ENCODE measurements at regions not wholly inside any gene's neighbourhood (a gene's known extent, or its start where the extent isn't known, plus 50 kb on each side); places are given as distances from the start of the nearest gene placed in this dataset.

- peaks cover 21% of the 10 kb centered on the region for H3K9me3 Mint-ChIP-seq (ENCODE audit: unreplicated experiment)
- H3K4me1 Mint-ChIP-seq (ENCODE audit: low read depth, unreplicated experiment), result peaks cover 7% of the 10 kb centered on the region
- H3K36me3 Mint-ChIP-seq (ENCODE audit: insufficient read depth, unreplicated experiment), result no peaks in the 10 kb centered on the region
- intact Hi-C loops (cut with micrococcal nuclease; ENCODE audit: unreplicated experiment), result no loop called here
- no peak overlapping the region for H3K4me3 ChIP-seq (ENCODE audit: low read depth, low read length)
- peaks cover 4% of the 10 kb centered on the region; the same call in 1 of the 2 replicates for H3K9me3 ChIP-seq
- no peak overlapping the region for H3K27ac Mint-ChIP-seq (ENCODE audit: unreplicated experiment)
- TF ChIP-seq, protein P1, sequence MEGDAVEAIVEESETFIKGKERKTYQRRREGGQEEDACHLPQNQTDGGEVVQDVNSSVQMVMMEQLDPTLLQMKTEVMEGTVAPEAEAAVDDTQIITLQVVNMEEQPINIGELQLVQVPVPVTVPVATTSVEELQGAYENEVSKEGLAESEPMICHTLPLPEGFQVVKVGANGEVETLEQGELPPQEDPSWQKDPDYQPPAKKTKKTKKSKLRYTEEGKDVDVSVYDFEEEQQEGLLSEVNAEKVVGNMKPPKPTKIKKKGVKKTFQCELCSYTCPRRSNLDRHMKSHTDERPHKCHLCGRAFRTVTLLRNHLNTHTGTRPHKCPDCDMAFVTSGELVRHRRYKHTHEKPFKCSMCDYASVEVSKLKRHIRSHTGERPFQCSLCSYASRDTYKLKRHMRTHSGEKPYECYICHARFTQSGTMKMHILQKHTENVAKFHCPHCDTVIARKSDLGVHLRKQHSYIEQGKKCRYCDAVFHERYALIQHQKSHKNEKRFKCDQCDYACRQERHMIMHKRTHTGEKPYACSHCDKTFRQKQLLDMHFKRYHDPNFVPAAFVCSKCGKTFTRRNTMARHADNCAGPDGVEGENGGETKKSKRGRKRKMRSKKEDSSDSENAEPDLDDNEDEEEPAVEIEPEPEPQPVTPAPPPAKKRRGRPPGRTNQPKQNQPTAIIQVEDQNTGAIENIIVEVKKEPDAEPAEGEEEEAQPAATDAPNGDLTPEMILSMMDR (IDR thresholded peaks at IDR 0.05; ENCODE audit: insufficient read depth in 1 of 2, low read depth in 1 of 2, low read length in 1 of 2, severe bottlenecking in 1 of 2, unreplicated experiment in 1 of 2), result no peak
- no TSS peak for BruUV-seq (replicated peaks)
- no peak for DNase-seq
- ChIA-PET POLR2A (no interaction called here), CTCF (no interaction called here)
- H3K36me3 ChIP-seq (ENCODE audit: control insufficient read depth, insufficient read depth, low read length), result no peaks in the 10 kb centered on the region
- no peaks in the 10 kb centered on the region for H3K27me3 ChIP-seq (replicated peaks; ENCODE audit: control insufficient read depth, insufficient read depth, low read length)
- no peak overlapping the region for H3K4me3 Mint-ChIP-seq (ENCODE audit: unreplicated experiment)
- no peaks in the 10 kb centered on the region; the same call in 1 of the 2 replicates for H3K4me1 ChIP-seq
- no peaks in the 10 kb centered on the region for H3K27me3 Mint-ChIP-seq (ENCODE audit: insufficient read depth, unreplicated experiment)
Measured at GRCh38 chr4:18391354-18391728, 369.8 kb upstream of the LCORL start.

- no peaks in the 10 kb centered on the region for H3K27me3 Mint-ChIP-seq (ENCODE audit: insufficient read depth, unreplicated experiment)
- POLR2A ChIA-PET, result no interaction called here
- H3K9me3 ChIP-seq, result peaks cover 4% of the 10 kb centered on the region; the same call in 1 of the 2 replicates
- no peak overlapping the region for H3K4me3 Mint-ChIP-seq (ENCODE audit: unreplicated experiment)
- no peaks in the 10 kb centered on the region for H3K36me3 ChIP-seq (ENCODE audit: control insufficient read depth, insufficient read depth, low read length)
- BruUV-seq (replicated peaks), result no TSS peak
- CTCF ChIA-PET, result no interaction called here
- intact Hi-C loops (cut with micrococcal nuclease; ENCODE audit: unreplicated experiment), result no loop called here
- no peak overlapping the region for H3K27ac Mint-ChIP-seq (ENCODE audit: unreplicated experiment)
- no peaks in the 10 kb centered on the region for H3K36me3 Mint-ChIP-seq (ENCODE audit: insufficient read depth, unreplicated experiment)
- DNase-seq, result no peak
- H3K4me3 ChIP-seq (ENCODE audit: low read depth, low read length), result no peak overlapping the region
- H3K27me3 ChIP-seq (replicated peaks; ENCODE audit: control insufficient read depth, insufficient read depth, low read length), result no peaks in the 10 kb centered on the region
- peaks cover 7% of the 10 kb centered on the region for H3K4me1 Mint-ChIP-seq (ENCODE audit: low read depth, unreplicated experiment)
- no peaks in the 10 kb centered on the region; the same call in 1 of the 2 replicates for H3K4me1 ChIP-seq
- H3K9me3 Mint-ChIP-seq (ENCODE audit: unreplicated experiment), result peaks cover 23% of the 10 kb centered on the region
- TF ChIP-seq, protein P1 (IDR thresholded peaks at IDR 0.05; ENCODE audit: insufficient read depth in 1 of 2, low read depth in 1 of 2, low read length in 1 of 2, severe bottlenecking in 1 of 2, unreplicated experiment in 1 of 2), result no peak
Measured at GRCh38 chr4:18390655-18391353, 369.2 kb upstream of the LCORL start.

- TF ChIP-seq, protein P1 (IDR thresholded peaks at IDR 0.05; ENCODE audit: insufficient read depth in 1 of 2, low read depth in 1 of 2, low read length in 1 of 2, severe bottlenecking in 1 of 2, unreplicated experiment in 1 of 2), result no peak
- intact Hi-C loops (cut with micrococcal nuclease; ENCODE audit: unreplicated experiment), result no loop called here
- Histone ChIP-seq H3K4me1 (no peaks in the 10 kb centered on the region; the same call in 1 of the 2 replicates), H3K36me3 (ENCODE audit: control insufficient read depth, insufficient read depth, low read length) (no peaks in the 10 kb centered on the region), H3K9me3 (peaks cover 4% of the 10 kb centered on the region; the same call in 1 of the 2 replicates), H3K4me3 (ENCODE audit: low read depth, low read length) (no peak overlapping the region), H3K27me3 (replicated peaks; ENCODE audit: control insufficient read depth, insufficient read depth, low read length) (no peaks in the 10 kb centered on the region)
- H3K27ac Mint-ChIP-seq (ENCODE audit: unreplicated experiment), result no peak overlapping the region
- H3K27me3 Mint-ChIP-seq (ENCODE audit: insufficient read depth, unreplicated experiment), result no peaks in the 10 kb centered on the region
- no TSS peak for BruUV-seq (replicated peaks)
- peaks cover 33% of the 10 kb centered on the region for H3K9me3 Mint-ChIP-seq (ENCODE audit: unreplicated experiment)
- no peaks in the 10 kb centered on the region for H3K36me3 Mint-ChIP-seq (ENCODE audit: insufficient read depth, unreplicated experiment)
- H3K4me3 Mint-ChIP-seq (ENCODE audit: unreplicated experiment), result no peak overlapping the region
- H3K4me1 Mint-ChIP-seq (ENCODE audit: low read depth, unreplicated experiment), result peaks cover 7% of the 10 kb centered on the region
- CTCF ChIA-PET, result no interaction called here
- POLR2A ChIA-PET, result no interaction called here
- no peak for DNase-seq
Measured at GRCh38 chr4:18389115-18389514, 367.6 kb upstream of the LCORL start.

Measured in Caco-2 (cell line).